ENCODE measurements at regions not wholly inside any gene's neighbourhood (a gene's known extent, or its start where the extent isn't known, plus 50 kb on each side); places are given as distances from the start of the nearest gene placed in this dataset.

DNA sequence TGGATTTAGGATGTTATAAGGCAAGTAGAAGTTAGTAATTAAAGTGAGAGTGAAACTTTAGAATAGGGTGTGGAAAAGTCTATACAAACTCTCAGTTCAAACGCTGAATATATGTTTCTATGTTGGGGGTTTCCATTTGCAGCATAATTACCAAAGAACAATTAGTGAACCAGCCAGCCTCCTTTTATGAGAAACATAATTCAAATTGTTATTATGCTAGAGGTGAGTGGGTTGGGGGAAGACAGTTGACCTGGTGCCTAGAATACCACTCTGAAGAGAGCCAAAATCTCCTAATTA lies 435.8 kb downstream of the MDFIC start:
- Histone ChIP-seq H3K9me3 (ENCODE audit: low read depth, low read length, poor library complexity, severe bottlenecking) (no peaks in the 10 kb centered on the region), H3K36me3 (ENCODE audit: insufficient read depth, low read length, poor library complexity, severe bottlenecking) (no peaks in the 10 kb centered on the region), H3K4me1 (ENCODE audit: insufficient read depth, low read length, poor library complexity, severe bottlenecking) (no peaks in the 10 kb centered on the region), H3K27me3 (replicated peaks; ENCODE audit: insufficient read depth, low read depth, low read length, poor library complexity) (no peaks in the 10 kb centered on the region), H3K27ac (ENCODE audit: low read depth, low read length, poor library complexity, severe bottlenecking) (no peak overlapping the region), H3K4me3 (ENCODE audit: low read depth, low read length, poor library complexity, severe bottlenecking) (no peak overlapping the region)
- no TSS peak for BruUV-seq (replicated peaks)
- ChIA-PET CTCF (no interaction called here), POLR2A (ENCODE audit: low non-redundant PET) (interaction anchor here (0.6 kb wide), 1 partner anchor 1392 kb away, joined by 3 read pairs; no protein-coding TSS in a partner anchor)
- no peak for DNase-seq (ENCODE audit: low spot score)
- TF ChIP-seq, protein P1, sequence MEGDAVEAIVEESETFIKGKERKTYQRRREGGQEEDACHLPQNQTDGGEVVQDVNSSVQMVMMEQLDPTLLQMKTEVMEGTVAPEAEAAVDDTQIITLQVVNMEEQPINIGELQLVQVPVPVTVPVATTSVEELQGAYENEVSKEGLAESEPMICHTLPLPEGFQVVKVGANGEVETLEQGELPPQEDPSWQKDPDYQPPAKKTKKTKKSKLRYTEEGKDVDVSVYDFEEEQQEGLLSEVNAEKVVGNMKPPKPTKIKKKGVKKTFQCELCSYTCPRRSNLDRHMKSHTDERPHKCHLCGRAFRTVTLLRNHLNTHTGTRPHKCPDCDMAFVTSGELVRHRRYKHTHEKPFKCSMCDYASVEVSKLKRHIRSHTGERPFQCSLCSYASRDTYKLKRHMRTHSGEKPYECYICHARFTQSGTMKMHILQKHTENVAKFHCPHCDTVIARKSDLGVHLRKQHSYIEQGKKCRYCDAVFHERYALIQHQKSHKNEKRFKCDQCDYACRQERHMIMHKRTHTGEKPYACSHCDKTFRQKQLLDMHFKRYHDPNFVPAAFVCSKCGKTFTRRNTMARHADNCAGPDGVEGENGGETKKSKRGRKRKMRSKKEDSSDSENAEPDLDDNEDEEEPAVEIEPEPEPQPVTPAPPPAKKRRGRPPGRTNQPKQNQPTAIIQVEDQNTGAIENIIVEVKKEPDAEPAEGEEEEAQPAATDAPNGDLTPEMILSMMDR (conservative IDR thresholded peaks at IDR 0.05; ENCODE audit: low read depth, low read length): no peak
- no peak for TF ChIP-seq EZH2 (IDR thresholded peaks at IDR 0.05; ENCODE audit: borderline replicate concordance, low read depth, low read length, poor library complexity, severe bottlenecking)
- intact Hi-C loops (cut with micrococcal nuclease; ENCODE audit: unreplicated experiment): loop anchor here (5.0 to 10.0 kb wide), 4 partner anchors 117 to 550 kb away; no protein-coding TSS in a partner anchor

DNA sequence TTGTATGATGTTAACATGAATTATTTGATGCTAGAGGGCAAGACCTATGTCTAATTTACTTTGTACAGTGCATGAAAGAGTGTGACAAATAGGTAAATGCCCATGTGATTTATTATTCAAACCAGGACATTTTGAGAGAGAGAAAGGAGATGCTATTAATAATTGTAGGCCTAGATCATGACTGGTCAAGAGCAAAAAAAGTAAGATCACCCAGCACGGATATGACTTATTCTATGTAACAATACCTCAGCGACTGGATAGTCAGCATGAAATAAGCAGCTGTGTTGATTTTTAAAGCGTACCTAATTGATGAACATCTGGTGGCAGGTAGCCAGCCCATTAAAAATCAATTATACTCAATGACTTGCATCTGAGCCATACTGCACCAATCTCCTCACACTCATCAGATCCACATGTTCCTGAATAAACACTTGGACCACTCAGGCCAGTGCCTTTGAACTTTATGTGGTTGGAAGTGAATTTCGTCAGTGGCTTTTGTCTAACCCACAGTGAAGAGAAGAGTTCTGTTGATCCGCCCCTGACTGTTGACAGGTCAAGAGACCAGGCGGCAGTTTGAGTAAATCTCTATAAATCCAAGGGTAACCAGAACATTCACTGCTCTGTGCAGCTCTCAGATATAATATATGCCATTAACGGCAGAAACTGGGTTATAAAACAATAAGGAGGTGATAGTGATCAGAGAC lies 435.3 kb downstream of the MDFIC start:
- no peak overlapping the region for H3K27ac ChIP-seq (ENCODE audit: low read depth, low read length, poor library complexity, severe bottlenecking)
- CTCF ChIA-PET: no interaction called here
- peak; percentile 1 for DNase-seq (ENCODE audit: low spot score)
- no peaks in the 10 kb centered on the region for H3K9me3 ChIP-seq (ENCODE audit: low read depth, low read length, poor library complexity, severe bottlenecking)
- TF ChIP-seq, protein P1 (conservative IDR thresholded peaks at IDR 0.05; ENCODE audit: low read depth, low read length): no peak
- TF ChIP-seq EZH2 (IDR thresholded peaks at IDR 0.05; ENCODE audit: borderline replicate concordance, low read depth, low read length, poor library complexity, severe bottlenecking): no peak
- BruUV-seq (replicated peaks): no TSS peak
- no peaks in the 10 kb centered on the region for H3K4me1 ChIP-seq (ENCODE audit: insufficient read depth, low read length, poor library complexity, severe bottlenecking)
- intact Hi-C loops (cut with micrococcal nuclease; ENCODE audit: unreplicated experiment): loop anchor here (5.0 to 10.0 kb wide), 4 partner anchors 118 to 550 kb away; no protein-coding TSS in a partner anchor
- H3K4me3 ChIP-seq (ENCODE audit: low read depth, low read length, poor library complexity, severe bottlenecking): no peak overlapping the region
- H3K27me3 ChIP-seq (replicated peaks; ENCODE audit: insufficient read depth, low read depth, low read length, poor library complexity): no peaks in the 10 kb centered on the region
- POLR2A ChIA-PET (ENCODE audit: low non-redundant PET): interaction anchor here (0.6 kb wide), 1 partner anchor 1391 kb away, joined by 3 read pairs; no protein-coding TSS in a partner anchor
- no peaks in the 10 kb centered on the region for H3K36me3 ChIP-seq (ENCODE audit: insufficient read depth, low read length, poor library complexity, severe bottlenecking)

DNA sequence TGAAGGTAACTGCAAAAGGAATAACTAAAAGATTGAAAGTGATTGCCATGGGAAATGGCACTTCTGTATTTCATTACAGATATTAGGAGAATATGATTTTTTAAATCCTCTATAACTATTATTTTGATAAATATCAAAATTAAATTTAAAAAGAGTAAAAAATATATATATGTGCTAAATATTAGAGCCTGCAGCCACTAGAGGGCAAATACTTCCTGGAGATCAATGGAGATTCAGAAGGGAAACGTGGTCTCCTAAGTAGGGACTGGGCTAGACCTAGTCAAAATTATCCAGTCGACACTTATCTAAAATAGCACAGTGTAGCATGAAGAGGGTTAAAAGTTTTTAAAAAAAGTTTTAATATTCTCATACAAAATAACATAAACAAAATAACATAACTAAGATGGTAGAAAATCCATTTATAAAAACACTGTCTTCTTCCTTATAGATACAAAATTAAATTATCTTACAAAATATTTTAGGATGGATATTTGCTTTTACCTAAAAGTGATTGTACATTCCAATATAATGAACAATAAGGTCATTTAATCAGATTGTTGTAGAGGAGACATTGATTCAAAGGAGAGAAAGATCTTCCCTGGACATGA lies 434.3 kb downstream of the MDFIC start:
- Histone ChIP-seq H3K27ac (ENCODE audit: low read depth, low read length, poor library complexity, severe bottlenecking) (no peak overlapping the region), H3K36me3 (ENCODE audit: insufficient read depth, low read length, poor library complexity, severe bottlenecking) (no peaks in the 10 kb centered on the region), H3K4me3 (ENCODE audit: low read depth, low read length, poor library complexity, severe bottlenecking) (no peak overlapping the region), H3K27me3 (replicated peaks; ENCODE audit: insufficient read depth, low read depth, low read length, poor library complexity) (no peaks in the 10 kb centered on the region), H3K9me3 (ENCODE audit: low read depth, low read length, poor library complexity, severe bottlenecking) (no peaks in the 10 kb centered on the region), H3K4me1 (ENCODE audit: insufficient read depth, low read length, poor library complexity, severe bottlenecking) (no peaks in the 10 kb centered on the region)
- no TSS peak for BruUV-seq (replicated peaks)
- TF ChIP-seq, protein P1 (conservative IDR thresholded peaks at IDR 0.05; ENCODE audit: low read depth, low read length): peak; percentile 64
- no peak for TF ChIP-seq EZH2 (IDR thresholded peaks at IDR 0.05; ENCODE audit: borderline replicate concordance, low read depth, low read length, poor library complexity, severe bottlenecking)
- peak; percentile 54 for DNase-seq (ENCODE audit: low spot score)
- ChIA-PET POLR2A (ENCODE audit: low non-redundant PET) (no interaction called here), CTCF (no interaction called here)
- intact Hi-C loops (cut with micrococcal nuclease; ENCODE audit: unreplicated experiment): loop anchor here (5.0 to 10.0 kb wide), 4 partner anchors 119 to 551 kb away; no protein-coding TSS in a partner anchor

All from A673 (cell line).